Liver (tissue), 8 donors: ENCODE measurements at regions not wholly inside any gene's neighbourhood (a gene's known extent, or its start where the extent isn't known, plus 50 kb on each side); places are given as distances from the start of the nearest gene placed in this dataset.

ENCODE experiments used
- DNase-seq: peaks from one replicate; pipeline ENCODE4 v3.0.0-alpha.2; 2017; ENCODE audit warnings: low spot score
- H3K27ac ChIP-seq, 2 donors: one replicate each; pipeline ENCODE4 v1.7.0; 2013; ENCODE audit warnings: inconsistent platforms in 2 of 2, low read length in 2 of 2, control low read depth in 1 of 2, low read depth in 1 of 2, mild to moderate bottlenecking in 1 of 2
- H3K27me3 ChIP-seq, 4 donors: one replicate each; pipeline versions ENCODE4 v1.6.1 to v1.7.0; 2013; ENCODE audit warnings: low read length in 3 of 4, inconsistent platforms in 1 of 4, mild to moderate bottlenecking in 1 of 4, moderate library complexity in 1 of 4; ENCODE audit not compliant: control insufficient read depth in 4 of 4, insufficient read depth in 4 of 4
- H3K36me3 ChIP-seq, 4 donors: one replicate each; pipeline versions ENCODE4 v1.6.1 to v1.7.0; 2013; ENCODE audit warnings: low read length in 3 of 4, mild to moderate bottlenecking in 3 of 4, low read depth in 1 of 4, moderate library complexity in 1 of 4; ENCODE audit not compliant: control insufficient read depth in 4 of 4, insufficient read depth in 3 of 4
- H3K4me1 ChIP-seq, 4 donors: one replicate each; pipeline versions ENCODE4 v1.6.1 to v1.7.0; 2013; ENCODE audit warnings: low read length in 3 of 4, mild to moderate bottlenecking in 3 of 4, moderate library complexity in 1 of 4; ENCODE audit not compliant: control insufficient read depth in 4 of 4, insufficient read depth in 4 of 4
- H3K4me3 ChIP-seq, 3 donors: one replicate each; pipeline versions ENCODE4 v1.6.1 to v1.7.0; 2013; ENCODE audit warnings: low read length in 3 of 3, control low read depth in 1 of 3, low read depth in 1 of 3, mild to moderate bottlenecking in 1 of 3
- H3K9ac ChIP-seq, 2 donors: one replicate each; pipeline ENCODE4 v1.7.0; 2013; ENCODE audit warnings: low read length in 2 of 2, mild to moderate bottlenecking in 2 of 2, moderate library complexity in 2 of 2, control low read depth in 1 of 2, low read depth in 1 of 2
- H3K9me3 ChIP-seq, 4 donors: one replicate each; pipeline versions ENCODE4 v1.6.1 to v1.7.0; 2013; ENCODE audit warnings: low read length in 3 of 4; ENCODE audit not compliant: control insufficient read depth in 4 of 4
- CTCF ChIP-seq: fragments of 150-350 bp; IDR thresholded peaks from 2 replicates; pipeline ENCODE4 v1.5.1; 2017; ENCODE audit warnings: improper control_type of control experiment, low read depth, low read length; ENCODE audit not compliant: missing input control
- EGR1 ChIP-seq, 2 donors: IDR thresholded peaks; 2 replicates each; pipeline ENCODE4 v1.6.1; 2016 to 2018; ENCODE audit warnings: antibody characterized with exemption in 2 of 2, low read depth in 2 of 2
- FOXA1 ChIP-seq: IDR thresholded peaks from 2 replicates; pipeline ENCODE4 v1.6.1; 2016; ENCODE audit warnings: antibody characterized with exemption
- FOXA2 ChIP-seq: IDR thresholded peaks from 2 replicates; pipeline ENCODE4 v1.6.1; 2016; ENCODE audit warnings: antibody characterized with exemption
- GABPA ChIP-seq, 2 donors: IDR thresholded peaks in 1 of 2; conservative IDR thresholded peaks in 1 of 2; 2 replicates each; pipeline ENCODE4 v1.6.1; 2016; ENCODE audit warnings: antibody characterized with exemption in 2 of 2, mild to moderate bottlenecking in 1 of 2, moderate library complexity in 1 of 2
- HNF4A ChIP-seq, 2 donors: conservative IDR thresholded peaks; 2 replicates each; pipeline ENCODE4 v1.6.1; 2016; ENCODE audit warnings: antibody characterized with exemption in 2 of 2, mild to moderate bottlenecking in 2 of 2
- HNF4G ChIP-seq: IDR thresholded peaks from 2 replicates; pipeline ENCODE4 v1.6.1; 2016; ENCODE audit warnings: antibody characterized with exemption
- JUND ChIP-seq, 2 donors: IDR thresholded peaks; 2 replicates each; pipeline ENCODE4 v1.6.1; 2016; ENCODE audit warnings: antibody characterized with exemption in 2 of 2
- MAX ChIP-seq: IDR thresholded peaks from 2 replicates; pipeline ENCODE4 v1.6.1; 2016; ENCODE audit warnings: antibody characterized with exemption
- NR2F2 ChIP-seq: IDR thresholded peaks from 2 replicates; pipeline ENCODE4 v1.6.1; 2016; ENCODE audit warnings: antibody characterized with exemption
- RAD21 ChIP-seq, 2 donors: IDR thresholded peaks; 2 replicates each; pipeline ENCODE4 v1.6.1; 2016; ENCODE audit warnings: antibody characterized with exemption in 2 of 2, mild to moderate bottlenecking in 2 of 2
- RXRA ChIP-seq, 2 donors: IDR thresholded peaks; 2 replicates each; pipeline ENCODE4 v1.6.1; 2017 to 2018; ENCODE audit warnings: antibody characterized with exemption in 2 of 2, mild to moderate bottlenecking in 1 of 2
- SP1 ChIP-seq: IDR thresholded peaks from 2 replicates; pipeline ENCODE4 v1.6.1; 2018; ENCODE audit warnings: antibody characterized with exemption, mild to moderate bottlenecking
- TAF1 ChIP-seq: conservative IDR thresholded peaks from 2 replicates; pipeline ENCODE4 v1.6.1; 2016; ENCODE audit warnings: antibody characterized with exemption, mild to moderate bottlenecking
- YY1 ChIP-seq: IDR thresholded peaks from 2 replicates; pipeline ENCODE4 v1.6.1; 2016; ENCODE audit warnings: antibody characterized with exemption, mild to moderate bottlenecking
- WGBS: extraction: QIAGEN DNeasy Blood & Tissue Kit; methylation state at CpG from one replicate; pipeline ENCODE4 v1.1.7; 2013; 5-methylcytosine and 5-hydroxymethylcytosine counted together
- TF ChIP-seq, protein P1 (sequence below): IDR thresholded peaks from 2 replicates; pipeline ENCODE4 v1.6.1; 2016; ENCODE audit warnings: antibody characterized with exemption, mild to moderate bottlenecking
- TF ChIP-seq, protein P2 (sequence below): IDR thresholded peaks from 2 replicates; pipeline ENCODE4 v1.6.1; 2016; ENCODE audit warnings: antibody characterized with exemption
- TF ChIP-seq, protein P3 (sequence below): IDR thresholded peaks from 2 replicates; pipeline ENCODE4 v1.6.1; 2016; ENCODE audit warnings: antibody characterized with exemption
- donor health status: healthy.
- donor health status: healthy.
- donor health status: healthy.
- donor health status: healthy.
- donor health status: healthy.

- H3K4me1 ChIP-seq: peaks cover 0 to 8% (median 4%) of the 10 kb centered on the region in 4 donors
- no peak overlapping the region for H3K9ac ChIP-seq
- DNase-seq: no peak
- WGBS: 24% methylated on average over 54 of the region's 54 CpGs
- H3K27ac ChIP-seq: no peak overlapping the region
- peak overlapping the region in 1 of 3 donors; percentile 29 for H3K4me3 ChIP-seq
- peaks cover 12 to 26% (median 19%) of the 10 kb centered on the region in 4 donors for H3K27me3 ChIP-seq
- TF ChIP-seq, protein P1, sequence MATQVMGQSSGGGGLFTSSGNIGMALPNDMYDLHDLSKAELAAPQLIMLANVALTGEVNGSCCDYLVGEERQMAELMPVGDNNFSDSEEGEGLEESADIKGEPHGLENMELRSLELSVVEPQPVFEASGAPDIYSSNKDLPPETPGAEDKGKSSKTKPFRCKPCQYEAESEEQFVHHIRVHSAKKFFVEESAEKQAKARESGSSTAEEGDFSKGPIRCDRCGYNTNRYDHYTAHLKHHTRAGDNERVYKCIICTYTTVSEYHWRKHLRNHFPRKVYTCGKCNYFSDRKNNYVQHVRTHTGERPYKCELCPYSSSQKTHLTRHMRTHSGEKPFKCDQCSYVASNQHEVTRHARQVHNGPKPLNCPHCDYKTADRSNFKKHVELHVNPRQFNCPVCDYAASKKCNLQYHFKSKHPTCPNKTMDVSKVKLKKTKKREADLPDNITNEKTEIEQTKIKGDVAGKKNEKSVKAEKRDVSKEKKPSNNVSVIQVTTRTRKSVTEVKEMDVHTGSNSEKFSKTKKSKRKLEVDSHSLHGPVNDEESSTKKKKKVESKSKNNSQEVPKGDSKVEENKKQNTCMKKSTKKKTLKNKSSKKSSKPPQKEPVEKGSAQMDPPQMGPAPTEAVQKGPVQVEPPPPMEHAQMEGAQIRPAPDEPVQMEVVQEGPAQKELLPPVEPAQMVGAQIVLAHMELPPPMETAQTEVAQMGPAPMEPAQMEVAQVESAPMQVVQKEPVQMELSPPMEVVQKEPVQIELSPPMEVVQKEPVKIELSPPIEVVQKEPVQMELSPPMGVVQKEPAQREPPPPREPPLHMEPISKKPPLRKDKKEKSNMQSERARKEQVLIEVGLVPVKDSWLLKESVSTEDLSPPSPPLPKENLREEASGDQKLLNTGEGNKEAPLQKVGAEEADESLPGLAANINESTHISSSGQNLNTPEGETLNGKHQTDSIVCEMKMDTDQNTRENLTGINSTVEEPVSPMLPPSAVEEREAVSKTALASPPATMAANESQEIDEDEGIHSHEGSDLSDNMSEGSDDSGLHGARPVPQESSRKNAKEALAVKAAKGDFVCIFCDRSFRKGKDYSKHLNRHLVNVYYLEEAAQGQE: no peak
- TF ChIP-seq GABPA (IDR thresholded peaks at IDR 0.05 in 1 of 2, conservative IDR thresholded peaks at IDR 0.05 in 1 of 2) (no peak), EGR1 (IDR thresholded peaks at IDR 0.05; ENCODE audit: low read depth in 2 of 2) (no peak), NR2F2 (no peak), HNF4G (no peak), YY1 (no peak), SP1 (no peak), FOXA2 (no peak), FOXA1 (no peak), MAX (no peak), HNF4A (conservative IDR thresholded peaks at IDR 0.05) (no peak), RXRA (IDR thresholded peaks at IDR 0.05) (no peak), TAF1 (no peak), JUND (IDR thresholded peaks at IDR 0.05) (no peak), RAD21 (IDR thresholded peaks at IDR 0.05) (no peak)
- TF ChIP-seq, protein P2, sequence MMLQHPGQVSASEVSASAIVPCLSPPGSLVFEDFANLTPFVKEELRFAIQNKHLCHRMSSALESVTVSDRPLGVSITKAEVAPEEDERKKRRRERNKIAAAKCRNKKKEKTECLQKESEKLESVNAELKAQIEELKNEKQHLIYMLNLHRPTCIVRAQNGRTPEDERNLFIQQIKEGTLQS: no peak
- TF ChIP-seq, protein P3, sequence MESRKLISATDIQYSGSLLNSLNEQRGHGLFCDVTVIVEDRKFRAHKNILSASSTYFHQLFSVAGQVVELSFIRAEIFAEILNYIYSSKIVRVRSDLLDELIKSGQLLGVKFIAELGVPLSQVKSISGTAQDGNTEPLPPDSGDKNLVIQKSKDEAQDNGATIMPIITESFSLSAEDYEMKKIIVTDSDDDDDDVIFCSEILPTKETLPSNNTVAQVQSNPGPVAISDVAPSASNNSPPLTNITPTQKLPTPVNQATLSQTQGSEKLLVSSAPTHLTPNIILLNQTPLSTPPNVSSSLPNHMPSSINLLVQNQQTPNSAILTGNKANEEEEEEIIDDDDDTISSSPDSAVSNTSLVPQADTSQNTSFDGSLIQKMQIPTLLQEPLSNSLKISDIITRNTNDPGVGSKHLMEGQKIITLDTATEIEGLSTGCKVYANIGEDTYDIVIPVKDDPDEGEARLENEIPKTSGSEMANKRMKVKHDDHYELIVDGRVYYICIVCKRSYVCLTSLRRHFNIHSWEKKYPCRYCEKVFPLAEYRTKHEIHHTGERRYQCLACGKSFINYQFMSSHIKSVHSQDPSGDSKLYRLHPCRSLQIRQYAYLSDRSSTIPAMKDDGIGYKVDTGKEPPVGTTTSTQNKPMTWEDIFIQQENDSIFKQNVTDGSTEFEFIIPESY: no peak
- H3K9me3 ChIP-seq: peaks cover 8 to 41% (median 15%) of the 10 kb centered on the region in 4 donors
- no peaks in the 10 kb centered on the region for H3K36me3 ChIP-seq
These were observed 67.6 kb downstream of the FOXD1 start for GRCh38 chr5:73380710-73381589.

DNA sequence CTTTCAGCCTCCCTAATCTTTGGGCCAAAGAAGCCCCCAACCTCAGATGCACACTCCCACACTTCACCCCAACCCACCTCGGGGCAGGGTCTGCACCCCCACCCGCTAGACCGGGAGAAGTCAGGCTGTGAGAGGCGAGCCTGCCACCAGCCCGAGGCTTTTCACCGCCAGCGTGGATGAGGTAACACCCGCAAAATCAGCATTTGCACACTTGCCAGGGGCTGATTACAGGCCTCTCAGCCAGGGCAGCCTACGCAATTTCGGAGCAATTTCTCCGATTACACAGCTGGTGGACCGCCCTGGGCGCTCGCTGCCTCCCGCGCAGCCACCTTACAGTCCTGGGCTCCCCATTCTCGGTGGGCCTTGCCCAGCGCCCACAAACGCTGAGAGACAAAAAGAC is 68.5 kb downstream of the FOXD1 start:
- no peaks in the 10 kb centered on the region for H3K36me3 ChIP-seq
- TF ChIP-seq TAF1: no peak
- TF ChIP-seq HNF4A (conservative IDR thresholded peaks at IDR 0.05): no peak
- TF ChIP-seq, protein P1: no peak
- TF ChIP-seq MAX: no peak
- no peak for TF ChIP-seq CTCF
- no peak for TF ChIP-seq YY1
- no peak for TF ChIP-seq RXRA (IDR thresholded peaks at IDR 0.05)
- TF ChIP-seq JUND (IDR thresholded peaks at IDR 0.05): no peak
- no peak for TF ChIP-seq NR2F2
- WGBS: 30% methylated on average over 19 of the region's 19 CpGs
- H3K27me3 ChIP-seq: peaks cover 12 to 26% (median 19%) of the 10 kb centered on the region in 4 donors
- peaks cover 0 to 8% (median 4%) of the 10 kb centered on the region in 4 donors for H3K4me1 ChIP-seq
- H3K9ac ChIP-seq: no peak overlapping the region
- no peak overlapping the region for H3K4me3 ChIP-seq
- peaks cover 8 to 33% (median 10%) of the 10 kb centered on the region in 4 donors for H3K9me3 ChIP-seq
- DNase-seq: no peak
- no peak overlapping the region for H3K27ac ChIP-seq
